H1 (cell line): ENCODE measurements at regions not wholly inside any gene's neighbourhood (a gene's known extent, or its start where the extent isn't known, plus 50 kb on each side); places are given as distances from the start of the nearest gene placed in this dataset.

Experiments used
- CTCF ChIA-PET: fragments of 300-600 bp; sonication (Branson Sonifier 250); formaldehyde crosslinking; loops from one replicate; lab custom pipeline; 2021; ENCODE audit not compliant: partially characterized antibody; lab: Charles Lee
- POLR2A ChIA-PET: fragments of 300-600 bp; sonication (Branson Sonifier 250); formaldehyde crosslinking; loops from one replicate; lab custom pipeline; 2021; ENCODE audit warnings: inconsistent platforms; ENCODE audit not compliant: partially characterized antibody; lab: Charles Lee
- DNase-seq, 2 experiments: peaks; one replicate each; pipeline versions ENCODE4 v3.0.0 to v3.0.0-alpha.2; 2010 to 2022; ENCODE audit warnings: low spot score in 2 of 2, low read depth in 1 of 2, mixed read lengths in 1 of 2
- FAIRE-seq: peaks from 2 replicates; lab custom pipeline; 2011; peaks lifted over from hg19 to GRCh38; lab: Jason Lieb, UNC
- H2AFZ ChIP-seq: 2 replicates; pipeline ENCODE4 v1.8.1; 2012; ENCODE audit warnings: low read length, inconsistent platforms
- H2AK5ac ChIP-seq: 2 replicates; pipeline ENCODE4 v1.6.1; 2013; ENCODE audit warnings: low read depth, low read length
- H2BK120ac ChIP-seq: replicated peaks from 2 replicates; pipeline ENCODE3; 2013; ENCODE audit warnings: low read depth, low read length, inconsistent platforms
- H2BK12ac ChIP-seq: 2 replicates; pipeline ENCODE4 v1.6.1; 2013; ENCODE audit warnings: low read depth, low read length
- H2BK15ac ChIP-seq: 2 replicates; pipeline ENCODE4 v1.6.1; 2013; ENCODE audit warnings: low read length
- H2BK20ac ChIP-seq: 2 replicates; pipeline ENCODE4 v1.6.1; 2013; ENCODE audit warnings: low read length
- H2BK5ac ChIP-seq: 2 replicates; pipeline ENCODE4 v1.6.1; 2013; ENCODE audit warnings: low read depth, low read length
- H3K14ac ChIP-seq: 2 replicates; pipeline ENCODE4 v1.6.1; 2013; ENCODE audit warnings: inconsistent platforms; ENCODE audit not compliant: insufficient read length
- H3K18ac ChIP-seq: 2 replicates; pipeline ENCODE4 v1.6.1; 2013; ENCODE audit warnings: low read length; ENCODE audit errors: extremely low read depth
- H3K23ac ChIP-seq: 2 replicates; pipeline ENCODE4 v1.6.1; 2013; ENCODE audit warnings: inconsistent platforms; ENCODE audit not compliant: insufficient read length
- H3K23me2 ChIP-seq: 2 replicates; pipeline ENCODE4 v1.6.1; 2013; ENCODE audit warnings: low read depth, low read length
- H3K27ac ChIP-seq: 2 replicates; pipeline ENCODE4 v1.6.1; 2011; ENCODE audit warnings: low read depth, low read length, inconsistent platforms
- H3K27me3 ChIP-seq, 4 experiments: replicated peaks in 1 of 4; 1 replicate in 1 of 4; 2 replicates in 3 of 4; pipeline versions ENCODE4 v1.6.1 to v1.8.1; 2011 to 2013; ENCODE audit warnings: low read length in 3 of 4, mild to moderate bottlenecking in 3 of 4, inconsistent platforms in 2 of 4, mixed read lengths in 2 of 4, moderate library complexity in 1 of 4; ENCODE audit not compliant: control insufficient read depth in 3 of 4, insufficient read depth in 3 of 4; ENCODE audit errors: extremely low read depth in 1 of 4
- H3K36me3 ChIP-seq, 4 experiments: 2 replicates each; pipeline versions ENCODE4 v1.6.1 to v1.8.1; 2011 to 2013; ENCODE audit warnings: mild to moderate bottlenecking in 4 of 4, low read length in 3 of 4, moderate library complexity in 2 of 4, control low read depth in 1 of 4, inconsistent platforms in 1 of 4; ENCODE audit not compliant: insufficient read depth in 4 of 4, control insufficient read depth in 2 of 4
- H3K4ac ChIP-seq: replicated peaks from 2 replicates; pipeline ENCODE3; 2013; ENCODE audit warnings: low read length, low read depth, mixed read lengths, inconsistent platforms; ENCODE audit not compliant: insufficient read length
- H3K4me1 ChIP-seq, 4 experiments: replicated peaks in 1 of 4; 1 replicate in 1 of 4; 2 replicates in 3 of 4; pipeline versions ENCODE4 v1.6.1 to v1.8.1; 2011 to 2013; ENCODE audit warnings: low read length in 3 of 4, inconsistent platforms in 2 of 4, mixed read lengths in 1 of 4; ENCODE audit not compliant: insufficient read depth in 4 of 4, control insufficient read depth in 3 of 4
- H3K4me2 ChIP-seq, 2 experiments: 2 replicates each; pipeline versions ENCODE4 v1.6.1 to v1.8.1; 2011 to 2013; ENCODE audit warnings: low read depth in 2 of 2, low read length in 2 of 2, control low read depth in 1 of 2, inconsistent platforms in 1 of 2, mild to moderate bottlenecking in 1 of 2; ENCODE audit not compliant: insufficient read depth in 1 of 2
- H3K4me3 ChIP-seq, 4 experiments: fragments of 200-600, 300-600 bp in 1 of 4; sonication (generic), shearing (Covaris generic), sonication (Bioruptor Twin) in 1 of 4; 2 replicates each; pipeline versions ENCODE4 v1.5.1 to v1.8.1; 2011 to 2016; ENCODE audit warnings: low read length in 4 of 4, low read depth in 3 of 4, control low read depth in 2 of 4, inconsistent platforms in 2 of 4, mild to moderate bottlenecking in 2 of 4, mixed read lengths in 1 of 4, moderate library complexity in 1 of 4; ENCODE audit not compliant: insufficient read depth in 2 of 4; ENCODE audit errors: extremely low read depth in 1 of 4
- H3K56ac ChIP-seq: replicated peaks from 2 replicates; pipeline ENCODE3; 2013; ENCODE audit warnings: low read depth, mild to moderate bottlenecking, mixed read lengths, low read length, inconsistent platforms; ENCODE audit not compliant: insufficient read length
- H3K79me1 ChIP-seq: 2 replicates; pipeline ENCODE4 v1.6.1; 2013; ENCODE audit warnings: low read depth, low read length, control low read depth
- H3K79me2 ChIP-seq, 2 experiments: 2 replicates each; pipeline versions ENCODE4 v1.6.1 to v1.8.1; 2012 to 2013; ENCODE audit warnings: low read length in 2 of 2, mild to moderate bottlenecking in 2 of 2, inconsistent platforms in 1 of 2; ENCODE audit not compliant: insufficient read depth in 2 of 2, control insufficient read depth in 1 of 2
- H3K9ac ChIP-seq, 4 experiments: replicated peaks in 1 of 4; 1 replicate in 1 of 4; 2 replicates in 3 of 4; pipeline versions ENCODE4 v1.6.1 to v1.8.1; 2011 to 2013; ENCODE audit warnings: low read depth in 3 of 4, low read length in 3 of 4, control low read depth in 2 of 4, mild to moderate bottlenecking in 2 of 4, moderate library complexity in 2 of 4, inconsistent platforms in 1 of 4; ENCODE audit errors: extremely low read depth in 1 of 4
- H3K9me3 ChIP-seq, 2 experiments: 2 replicates each; pipeline versions ENCODE4 v1.6.1 to v1.8.1; 2012 to 2013; ENCODE audit warnings: mild to moderate bottlenecking in 2 of 2, moderate library complexity in 2 of 2, control low read depth in 1 of 2, inconsistent platforms in 1 of 2, low read depth in 1 of 2, low read length in 1 of 2, mixed read lengths in 1 of 2; ENCODE audit not compliant: insufficient read depth in 2 of 2
- H4K20me1 ChIP-seq, 2 experiments: replicated peaks in 1 of 2; 2 replicates each; pipeline versions ENCODE3 to v1.8.1; 2011 to 2013; ENCODE audit warnings: inconsistent platforms in 2 of 2, low read length in 2 of 2, mild to moderate bottlenecking in 1 of 2; ENCODE audit not compliant: insufficient read depth in 2 of 2, control insufficient read depth in 1 of 2
- H4K5ac ChIP-seq: 2 replicates; pipeline ENCODE4 v1.6.1; 2013; ENCODE audit warnings: low read length, low read depth, mixed read lengths, inconsistent platforms; ENCODE audit not compliant: insufficient read length
- H4K8ac ChIP-seq: 2 replicates; pipeline ENCODE4 v1.8.0; 2013; ENCODE audit warnings: mild to moderate bottlenecking, moderate library complexity, low read length, inconsistent platforms; ENCODE audit not compliant: insufficient read depth; ENCODE audit errors: extremely low read depth
- H4K91ac ChIP-seq: replicated peaks from 2 replicates; pipeline ENCODE3; 2013; ENCODE audit warnings: low read length, mixed read lengths, inconsistent platforms; ENCODE audit not compliant: insufficient read length
- BCL11A ChIP-seq, 2 experiments: IDR thresholded peaks; one replicate each; pipeline ENCODE4 v1.6.1; 2011; ENCODE audit warnings: low read depth in 2 of 2, low read length in 2 of 2, mild to moderate bottlenecking in 2 of 2
- CREB1 ChIP-seq: IDR thresholded peaks from 2 replicates; pipeline ENCODE4 v1.6.1; 2012; ENCODE audit warnings: inconsistent platforms
- POLR2A ChIP-seq, 2 experiments: IDR thresholded peaks; 1 replicate in 1 of 2; 2 replicates in 1 of 2; pipeline ENCODE4 v1.6.1; 2011; ENCODE audit warnings: low read depth in 2 of 2, low read length in 2 of 2, mild to moderate bottlenecking in 2 of 2; ENCODE audit errors: control extremely low read depth in 1 of 2
- POU5F1 ChIP-seq: IDR thresholded peaks from 2 replicates; pipeline ENCODE4 v1.6.1; 2011; ENCODE audit warnings: low read depth, mild to moderate bottlenecking, low read length, moderate library complexity
- RAD21 ChIP-seq, 2 experiments: IDR thresholded peaks in 1 of 2; conservative IDR thresholded peaks in 1 of 2; 2 replicates each; pipeline ENCODE4 v1.6.1; 2011; ENCODE audit warnings: low read depth in 2 of 2, low read length in 2 of 2, improper control_type of control experiment in 1 of 2, inconsistent platforms in 1 of 2, mild to moderate bottlenecking in 1 of 2, moderate library complexity in 1 of 2
- RFX5 ChIP-seq: IDR thresholded peaks from 2 replicates; pipeline ENCODE4 v1.6.1; 2011; ENCODE audit warnings: low read depth, low read length, improper control_type of control experiment, borderline replicate concordance
- SIX5 ChIP-seq: IDR thresholded peaks from 2 replicates; pipeline ENCODE4 v1.6.1; 2011; ENCODE audit warnings: mild to moderate bottlenecking, low read depth, low read length
- SP4 ChIP-seq: IDR thresholded peaks from 2 replicates; pipeline ENCODE4 v1.6.1; 2012; ENCODE audit warnings: low read length, inconsistent platforms
- TAF1 ChIP-seq: IDR thresholded peaks from 2 replicates; pipeline ENCODE4 v1.6.1; 2011; ENCODE audit warnings: mild to moderate bottlenecking, low read depth, low read length
- TBP ChIP-seq: IDR thresholded peaks from 2 replicates; pipeline ENCODE4 v1.6.1; 2011; ENCODE audit warnings: low read depth, low read length, improper control_type of control experiment
- TCF12 ChIP-seq: IDR thresholded peaks from 2 replicates; pipeline ENCODE4 v1.6.1; 2011; ENCODE audit warnings: low read depth, mild to moderate bottlenecking, low read length
- USF2 ChIP-seq: IDR thresholded peaks from 2 replicates; pipeline ENCODE4 v1.6.1; 2011; ENCODE audit warnings: low read length, improper control_type of control experiment
- WGBS, 2 experiments: shearing (Covaris generic) in 1 of 2; methylation state at CpG; one replicate each; pipeline versions ENCODE4 v1.1.6 to v1.1.7; 2013 to 2015; ENCODE audit warnings: low lambda C conversion rate in 2 of 2, mixed read lengths in 2 of 2, inconsistent platforms in 1 of 2, low coverage in 1 of 2, missing lambda C conversion rate in 1 of 2; ENCODE audit not compliant: insufficient replicate concordance in 2 of 2, insufficient coverage in 1 of 2, insufficient read length in 1 of 2; ENCODE audit errors: extremely low coverage in 1 of 2, missing lambda C conversion rate in 1 of 2; 5-methylcytosine and 5-hydroxymethylcytosine counted together
- TF ChIP-seq, protein P1 (sequence below): IDR thresholded peaks from 2 replicates; pipeline ENCODE4 v1.6.1; 2012; ENCODE audit warnings: inconsistent platforms

DNA sequence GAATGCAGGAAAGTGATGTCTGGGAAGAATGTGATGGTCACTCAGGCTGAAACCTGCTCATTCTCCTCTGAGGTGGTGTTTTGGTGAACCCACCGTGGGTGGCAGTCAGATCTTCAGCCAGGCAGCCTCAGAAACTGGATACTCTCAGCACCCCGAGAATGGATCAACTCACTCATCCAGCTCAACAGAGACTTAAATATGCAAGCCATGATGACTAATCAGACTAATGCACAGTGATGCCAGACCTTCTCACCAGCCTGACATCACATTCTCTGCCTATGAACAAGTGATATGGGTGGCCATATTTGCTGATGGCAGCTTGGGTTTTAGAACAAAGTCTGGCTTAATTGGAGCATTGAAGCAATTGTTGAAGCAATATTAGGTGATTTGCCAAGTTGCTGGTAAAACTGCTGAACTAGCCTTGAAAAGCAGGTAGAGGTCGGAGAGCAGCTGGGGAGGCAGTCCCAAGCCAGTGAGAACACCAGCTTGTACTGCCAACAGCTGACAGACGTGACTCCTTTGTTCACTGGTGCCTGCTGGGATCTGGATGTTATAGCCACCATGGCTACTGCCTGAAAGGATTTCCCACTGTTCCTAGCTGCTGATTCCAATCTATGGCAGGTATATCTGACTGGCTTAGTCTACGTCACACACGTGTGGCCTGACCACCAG, 608.1 kb downstream of the MID1IP1 start:
- Histone ChIP-seq H3K14ac (no peak overlapping the region), H3K36me3 (no peaks in the 10 kb centered on the region), H4K5ac (no peak overlapping the region), H2BK15ac (no peak overlapping the region), H2AK5ac (no peak overlapping the region), H3K4ac (no peak overlapping the region), H4K91ac (no peak overlapping the region), H3K56ac (no peak overlapping the region), H3K27me3 (no peaks in the 10 kb centered on the region), H3K27ac (no peak overlapping the region), H3K9ac (no peak overlapping the region), H3K4me1 (no peaks in the 10 kb centered on the region), H3K79me1 (no peaks in the 10 kb centered on the region), H2AFZ (no peak overlapping the region), H3K4me2 (no peak overlapping the region), H4K20me1 (no peaks in the 10 kb centered on the region), H3K4me3 (no peak overlapping the region), H2BK12ac (no peak overlapping the region), H3K79me2 (no peaks in the 10 kb centered on the region), H3K23ac (no peak overlapping the region), H2BK5ac (no peak overlapping the region), H2BK20ac (no peak overlapping the region), H3K9me3 (no peaks in the 10 kb centered on the region), H3K23me2 (no peaks in the 10 kb centered on the region), H2BK120ac (no peak overlapping the region), H4K8ac (no peak overlapping the region), H3K18ac (no peak overlapping the region)
- WGBS, 2 experiments, result 92% methylated on average over 5 of the region's 6 CpGs; no CpG with 5 or more reads in 1 of the 2 experiments
- DNase-seq (no peak), FAIRE-seq (no peak)
- POLR2A ChIA-PET, result interaction anchor here (0.6 kb wide), 1 partner anchor 808 kb away, joined by 3 read pairs; no protein-coding TSS in a partner anchor
- CTCF ChIA-PET, result interaction anchor here (1.0 to 1.5 kb wide), 2 partner anchors 13 to 28 kb away, joined by 3 read pairs; no protein-coding TSS in a partner anchor
- no peak for TF ChIP-seq TBP
- no peak for TF ChIP-seq CREB1
- TF ChIP-seq SP4, result no peak
- no peak for TF ChIP-seq RFX5
- TF ChIP-seq RAD21 (IDR thresholded peaks at IDR 0.05 in 1 of 2, conservative IDR thresholded peaks at IDR 0.05 in 1 of 2; ENCODE audit: low read depth in 2 of 2, low read length in 2 of 2), result no peak
- TF ChIP-seq TCF12, result no peak
- TF ChIP-seq POLR2A (IDR thresholded peaks at IDR 0.05; ENCODE audit: control extremely low read depth in 1 of 2, low read depth in 2 of 2, low read length in 2 of 2), result no peak
- no peak for TF ChIP-seq USF2
- TF ChIP-seq POU5F1, result no peak
- no peak for TF ChIP-seq SIX5
- TF ChIP-seq TAF1, result no peak
- TF ChIP-seq, protein P1, sequence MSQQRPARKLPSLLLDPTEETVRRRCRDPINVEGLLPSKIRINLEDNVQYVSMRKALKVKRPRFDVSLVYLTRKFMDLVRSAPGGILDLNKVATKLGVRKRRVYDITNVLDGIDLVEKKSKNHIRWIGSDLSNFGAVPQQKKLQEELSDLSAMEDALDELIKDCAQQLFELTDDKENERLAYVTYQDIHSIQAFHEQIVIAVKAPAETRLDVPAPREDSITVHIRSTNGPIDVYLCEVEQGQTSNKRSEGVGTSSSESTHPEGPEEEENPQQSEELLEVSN, result no peak
- TF ChIP-seq BCL11A (IDR thresholded peaks at IDR 0.05; ENCODE audit: low read depth in 2 of 2, low read length in 2 of 2), result no peak
